CD4-positive, CD25-positive, alpha-beta regulatory T cell (primary cell): ENCODE measurements at regions not wholly inside any gene's neighbourhood (a gene's known extent, or its start where the extent isn't known, plus 50 kb on each side); places are given as distances from the start of the nearest gene placed in this dataset.
"Not testable (repeated sequence)": the region's sequence is repeated elsewhere in the genome, so short reads cannot be mapped to it uniquely, and the experiment has no call there.

Source experiments
- ATAC-seq, 2 donors: fragments of 150-1000 bp; cut with Tn5 transposase; one replicate each; pipeline ENCODE4 v1.10.0; 2021; ENCODE audit warnings: low read depth in 2 of 2, moderate number of reproducible peaks in 2 of 2, moderate library complexity in 1 of 2
- DNase-seq, 3 donors: peaks; one replicate each; pipeline versions ENCODE4 v3.0.0 to v3.0.0-alpha.2; 2012 to 2022; ENCODE audit warnings: mixed read lengths in 1 of 3
- H3K27ac ChIP-seq: one replicate; pipeline ENCODE4 v1.7.0; 2013; ENCODE audit warnings: mild to moderate bottlenecking, low read length; ENCODE audit not compliant: insufficient read depth, poor library complexity, severe bottlenecking
- H3K27me3 ChIP-seq: one replicate; pipeline ENCODE4 v1.7.0; 2013; ENCODE audit warnings: low read length; ENCODE audit not compliant: control insufficient read depth, insufficient read depth
- H3K36me3 ChIP-seq: one replicate; pipeline ENCODE4 v1.7.0; 2013; ENCODE audit warnings: mild to moderate bottlenecking, low read length, moderate library complexity; ENCODE audit not compliant: control insufficient read depth, insufficient read depth
- H3K4me1 ChIP-seq: 2 replicates; pipeline ENCODE4 v1.7.0; 2013; ENCODE audit warnings: mild to moderate bottlenecking, low read length; ENCODE audit not compliant: insufficient read depth, control insufficient read depth, poor library complexity, severe bottlenecking
- H3K4me3 ChIP-seq: one replicate; pipeline ENCODE4 v1.7.0; 2013; ENCODE audit warnings: low read depth, mild to moderate bottlenecking, low read length, moderate library complexity
- H3K9me3 ChIP-seq, 2 experiments: 1 replicate in 1 of 2; 2 replicates in 1 of 2; pipeline ENCODE4 v1.7.0; 2013; ENCODE audit warnings: low read length in 2 of 2, mild to moderate bottlenecking in 1 of 2, moderate library complexity in 1 of 2; ENCODE audit not compliant: control insufficient read depth in 2 of 2
- H3K27ac Mint-ChIP-seq, 3 donors: one replicate each; pipeline ENCODE4 v1.8.0; 2020 to 2022; ENCODE audit warnings: mild to moderate bottlenecking in 3 of 3, mixed read lengths in 3 of 3, moderate library complexity in 2 of 3
- H3K27me3 Mint-ChIP-seq: one replicate; pipeline ENCODE4 v1.8.0; 2022; ENCODE audit warnings: mild to moderate bottlenecking, mixed read lengths
- H3K36me3 Mint-ChIP-seq: one replicate; pipeline ENCODE4 v1.8.0; 2020; ENCODE audit warnings: mixed read lengths
- H3K4me1 Mint-ChIP-seq, 4 donors: one replicate each; pipeline ENCODE4 v1.8.0; 2020 to 2022; ENCODE audit warnings: mixed read lengths in 4 of 4, mild to moderate bottlenecking in 1 of 4
- H3K4me3 Mint-ChIP-seq, 4 donors: one replicate each; pipeline ENCODE4 v1.8.0; 2020 to 2022; ENCODE audit warnings: mild to moderate bottlenecking in 4 of 4, mixed read lengths in 4 of 4, moderate library complexity in 3 of 4
- H3K9me3 Mint-ChIP-seq, 7 donors: one replicate each; pipeline ENCODE4 v1.8.0; 2020 to 2022; ENCODE audit warnings: mixed read lengths in 7 of 7, mild to moderate bottlenecking in 3 of 7, moderate library complexity in 2 of 7

DNA sequence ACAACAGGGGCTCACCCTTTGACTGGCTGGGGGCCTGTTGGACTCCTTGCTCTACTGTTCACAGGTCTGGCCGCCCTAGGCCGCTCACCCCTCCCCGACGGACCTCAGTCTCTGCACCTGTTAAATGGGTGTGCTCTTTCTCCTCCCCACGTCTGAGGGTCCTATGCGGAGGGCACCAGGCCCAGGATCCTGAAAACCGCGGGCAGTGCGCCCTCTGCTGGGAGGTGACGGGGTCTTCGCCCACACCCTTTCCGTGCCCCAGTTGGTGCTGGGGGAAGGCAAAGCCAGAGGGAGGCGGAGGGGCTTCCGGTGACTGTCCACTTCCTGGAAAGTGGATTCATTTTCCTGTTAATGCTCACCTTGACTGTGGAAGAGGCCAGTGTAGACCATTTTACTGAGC, 1010.9 kb downstream of the KCNJ18 start:
- Histone ChIP-seq H3K36me3 (no peaks in the 10 kb centered on the region), H3K4me1 (no peaks in the 10 kb centered on the region), H3K4me3 (no peak overlapping the region), H3K27ac (no peak overlapping the region), H3K27me3 (no peaks in the 10 kb centered on the region), H3K9me3 (peaks cover 4 to 17% of the 10 kb centered on the region in 2 experiments)
- Mint-ChIP-seq H3K9me3 (peaks cover 2 to 19% (median 11%) of the 10 kb centered on the region in 7 donors), H3K36me3 (no peaks in the 10 kb centered on the region), H3K27ac (no peak overlapping the region), H3K4me1 (no peaks in the 10 kb centered on the region), H3K27me3 (no peaks in the 10 kb centered on the region), H3K4me3 (no peak overlapping the region)
- no peak for DNase-seq
- ATAC-seq = no peak

DNA sequence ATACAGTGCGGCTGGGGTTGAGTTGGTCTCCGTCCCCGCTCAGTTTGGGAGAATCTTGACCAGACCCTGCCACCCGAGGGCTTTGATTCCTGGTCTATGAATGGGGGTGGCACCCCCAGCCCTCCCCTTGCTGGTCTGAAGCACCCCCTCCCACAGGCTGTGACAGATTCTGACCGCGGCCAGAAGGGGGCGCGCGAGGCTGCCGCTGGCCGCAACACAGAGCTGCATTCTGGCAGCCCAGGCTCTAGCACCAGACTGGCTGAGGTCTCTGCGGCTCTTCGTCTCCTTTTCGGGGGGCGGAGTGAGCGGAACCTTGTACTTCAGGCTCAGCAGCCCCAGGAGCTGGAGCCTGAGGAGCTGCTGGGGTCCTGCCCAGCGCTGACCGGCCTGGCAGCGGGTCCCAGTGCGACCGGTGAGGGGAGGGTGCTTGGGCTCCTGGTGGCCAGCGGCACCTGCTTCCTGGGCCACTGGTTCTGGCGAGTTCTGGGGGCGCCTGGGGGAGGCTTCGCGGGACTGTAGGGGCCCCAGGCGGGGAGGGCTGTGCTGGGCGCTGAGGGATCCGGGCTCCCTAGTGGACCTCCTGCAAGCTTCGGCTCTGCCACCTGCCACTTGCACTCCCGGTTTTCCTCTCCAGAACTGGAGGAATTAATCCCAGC, 1011.6 kb downstream of the KCNJ18 start:
- no peak overlapping the region for H3K27ac ChIP-seq
- Mint-ChIP-seq H3K27me3 (no peaks in the 10 kb centered on the region), H3K36me3 (no peaks in the 10 kb centered on the region), H3K4me3 (no peak overlapping the region), H3K4me1 (no peaks in the 10 kb centered on the region), H3K27ac (no peak overlapping the region), H3K9me3 (peaks cover 3 to 21% (median 11%) of the 10 kb centered on the region in 7 donors)
- DNase-seq = no peak
- no peaks in the 10 kb centered on the region for H3K27me3 ChIP-seq
- H3K4me1 ChIP-seq = no peaks in the 10 kb centered on the region
- H3K36me3 ChIP-seq = no peaks in the 10 kb centered on the region
- ATAC-seq = no peak
- peaks cover 3 to 21% of the 10 kb centered on the region in 2 experiments for H3K9me3 ChIP-seq
- H3K4me3 ChIP-seq = no peak overlapping the region

DNA sequence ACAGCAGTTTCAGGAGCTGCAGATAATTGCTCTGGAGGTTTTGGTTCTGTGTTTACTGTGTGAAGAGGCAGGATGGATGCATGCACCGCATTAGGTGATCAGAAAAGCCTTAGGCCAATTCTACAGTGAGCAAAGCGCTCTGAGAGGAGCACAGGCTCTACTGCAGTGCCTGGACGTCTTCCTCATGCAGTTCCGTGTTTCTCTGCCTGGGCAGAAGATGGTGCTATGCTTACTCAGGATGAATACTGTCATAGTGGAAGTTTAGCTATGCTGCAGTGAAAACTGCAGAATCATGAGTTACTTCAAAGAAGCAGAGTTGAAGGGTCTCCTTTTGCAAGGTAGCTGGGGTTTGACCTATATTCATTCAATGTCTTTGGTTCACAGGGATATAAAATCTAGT, 1012.4 kb downstream of the KCNJ18 start:
- Histone ChIP-seq H3K36me3 (no peaks in the 10 kb centered on the region), H3K27ac (no peak overlapping the region), H3K4me3 (no peak overlapping the region), H3K4me1 (no peaks in the 10 kb centered on the region), H3K27me3 (no peaks in the 10 kb centered on the region), H3K9me3 (peaks cover 0 to 22% of the 10 kb centered on the region in 2 experiments)
- Mint-ChIP-seq H3K27me3 (no peaks in the 10 kb centered on the region), H3K36me3 (no peaks in the 10 kb centered on the region), H3K27ac (no peak overlapping the region), H3K4me1 (no peaks in the 10 kb centered on the region), H3K9me3 (peaks cover 3 to 24% (median 11%) of the 10 kb centered on the region in 7 donors), H3K4me3 (no peak overlapping the region)
- ATAC-seq (no peak), DNase-seq (no peak)

DNA sequence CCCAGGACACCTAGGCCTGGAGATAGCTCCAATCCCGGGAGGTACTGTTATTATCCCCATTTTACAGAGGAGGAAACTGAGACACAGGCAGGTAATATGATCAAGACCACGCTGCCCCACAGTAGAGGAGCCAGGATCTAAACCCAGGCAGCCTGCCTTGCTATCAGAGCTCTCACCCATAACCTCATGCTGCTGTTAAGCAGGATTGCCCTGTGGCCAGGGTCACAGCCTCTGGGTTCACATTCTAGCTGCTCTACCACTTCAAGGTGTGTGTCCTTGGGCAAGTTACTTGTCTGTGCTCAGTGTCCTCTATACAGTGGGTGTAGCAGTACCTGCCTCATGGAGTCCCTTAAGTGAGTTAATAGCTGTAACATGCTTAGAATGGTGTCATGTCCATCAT, 1015.3 kb downstream of the KCNJ18 start:
- H3K36me3 Mint-ChIP-seq = no peaks in the 10 kb centered on the region

DNA sequence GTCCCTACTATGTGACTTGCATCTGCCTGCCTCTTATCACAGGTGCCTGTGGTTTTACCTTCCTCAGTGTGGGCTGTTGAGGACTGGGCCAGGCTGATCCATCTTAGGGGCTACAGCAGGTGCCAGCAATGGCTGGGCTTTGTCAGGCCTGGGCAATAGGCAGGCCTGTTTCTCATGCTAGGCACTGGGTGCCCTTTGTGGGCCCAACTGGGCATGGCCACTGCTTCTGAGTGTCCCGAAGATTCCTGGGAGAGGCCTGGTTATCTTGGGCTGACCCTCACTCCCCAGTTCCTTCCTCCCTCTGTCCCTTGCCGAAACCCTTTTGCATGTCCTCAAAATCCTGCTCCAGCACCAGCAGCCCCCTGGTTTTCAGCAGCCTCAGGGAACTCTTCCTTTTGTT, 1024.9 kb downstream of the KCNJ18 start:
- no peak overlapping the region for H3K4me3 ChIP-seq
- no peaks in the 10 kb centered on the region for H3K27me3 ChIP-seq
- ATAC-seq (no peak), DNase-seq (no peak)
- Mint-ChIP-seq H3K9me3 (peaks cover 0 to 43% (median 17%) of the 10 kb centered on the region in 7 donors), H3K27ac (no peak overlapping the region), H3K4me3 (no peak overlapping the region), H3K27me3 (no peaks in the 10 kb centered on the region), H3K36me3 (no peaks in the 10 kb centered on the region), H3K4me1 (no peaks in the 10 kb centered on the region)
- no peaks in the 10 kb centered on the region for H3K36me3 ChIP-seq
- peaks cover 4 to 28% of the 10 kb centered on the region in 2 experiments for H3K9me3 ChIP-seq
- no peak overlapping the region for H3K27ac ChIP-seq
- no peaks in the 10 kb centered on the region for H3K4me1 ChIP-seq

More for the DNA sequence above, 1015.3 kb downstream of the KCNJ18 start:
- Mint-ChIP-seq H3K9me3 (peaks cover 0 to 43% (median 17%) of the 10 kb centered on the region in 7 donors), H3K4me1 (no peaks in the 10 kb centered on the region), H3K27me3 (no peaks in the 10 kb centered on the region), H3K27ac (no peak overlapping the region), H3K4me3 (no peak overlapping the region)
- H3K9me3 ChIP-seq = peaks cover 0 to 32% of the 10 kb centered on the region in 2 experiments
- DNase-seq (no peak), ATAC-seq (no peak)
- H3K27ac ChIP-seq = no peak overlapping the region
- H3K36me3 ChIP-seq = no peaks in the 10 kb centered on the region
- no peaks in the 10 kb centered on the region for H3K4me1 ChIP-seq
- H3K4me3 ChIP-seq = no peak overlapping the region
- H3K27me3 ChIP-seq = no peaks in the 10 kb centered on the region

DNA sequence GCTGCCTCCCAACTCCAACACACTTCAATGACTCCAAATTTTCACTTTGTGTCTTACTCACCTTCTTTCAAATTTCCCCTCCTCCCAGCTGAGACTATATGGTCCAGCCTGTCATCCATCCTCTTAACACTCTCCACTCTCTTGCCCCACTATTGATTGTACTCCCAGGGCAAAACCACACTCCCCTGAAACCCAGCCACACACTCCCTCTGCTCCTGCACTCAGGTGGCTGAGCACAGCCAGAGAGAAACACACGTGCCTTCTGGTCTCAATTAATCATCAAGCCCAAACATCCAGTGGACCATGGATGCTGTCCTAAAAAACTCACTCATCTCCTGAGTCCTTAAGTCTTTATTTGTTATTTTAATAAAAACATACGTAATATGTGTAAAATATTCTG, 1026.4 kb downstream of the KCNJ18 start:
- H3K9me3 Mint-ChIP-seq = peaks cover 0 to 45% (median 17%) of the 10 kb centered on the region in 7 donors
- peaks cover 4 to 22% of the 10 kb centered on the region in 2 experiments for H3K9me3 ChIP-seq
- no peaks in the 10 kb centered on the region for H3K4me1 Mint-ChIP-seq

DNA sequence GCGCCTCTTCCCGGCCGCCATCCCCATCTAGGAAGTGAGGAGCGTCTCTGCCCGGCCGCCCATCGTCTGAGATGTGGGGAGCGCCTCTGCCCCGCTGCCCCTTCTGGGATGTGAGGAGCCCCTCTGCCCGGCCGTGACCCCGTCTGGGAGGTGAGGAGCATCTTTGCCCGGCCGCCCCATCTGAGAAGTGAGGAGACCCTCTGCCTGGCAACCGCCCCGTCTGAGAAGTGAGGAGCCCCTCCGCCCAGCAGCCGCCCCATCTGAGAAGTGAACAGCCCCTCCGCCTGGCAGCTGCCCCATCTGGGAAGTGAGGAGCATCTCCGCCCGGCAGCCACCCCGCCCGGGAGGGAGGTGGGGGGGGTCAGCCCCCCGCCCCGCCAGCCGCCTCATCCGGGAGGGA, 1048.7 kb downstream of the KCNJ18 start:
- not testable (repeated sequence) for H3K36me3 Mint-ChIP-seq, H3K27me3 Mint-ChIP-seq, H3K27ac ChIP-seq, H3K4me1 Mint-ChIP-seq, H3K4me1 ChIP-seq, H3K36me3 ChIP-seq, H3K4me3 ChIP-seq, H3K4me3 Mint-ChIP-seq, H3K27me3 ChIP-seq, H3K27ac Mint-ChIP-seq, ATAC-seq, DNase-seq
- H3K9me3 ChIP-seq = peaks cover 1 to 13% of the 10 kb centered on the region in 2 experiments
- H3K9me3 Mint-ChIP-seq = peaks cover 0 to 55% (median 14%) of the 10 kb centered on the region in 7 donors

More for the DNA sequence above, 1026.4 kb downstream of the KCNJ18 start:
- H3K27me3 Mint-ChIP-seq = no peaks in the 10 kb centered on the region
- H3K36me3 Mint-ChIP-seq = no peaks in the 10 kb centered on the region
- ATAC-seq = no peak
- Histone ChIP-seq H3K4me3 (no peak overlapping the region), H3K4me1 (no peaks in the 10 kb centered on the region), H3K27me3 (no peaks in the 10 kb centered on the region), H3K27ac (no peak overlapping the region), H3K36me3 (no peaks in the 10 kb centered on the region)
- no peak overlapping the region for H3K27ac Mint-ChIP-seq
- no peak for DNase-seq
- no peak overlapping the region for H3K4me3 Mint-ChIP-seq
